Tongue (tissue), 1 donor: ENCODE measurements at regions not wholly inside any gene's neighbourhood (a gene's known extent, or its start where the extent isn't known, plus 50 kb on each side); places are given as distances from the start of the nearest gene placed in this dataset.

Experiments
- DNase-seq: peaks from one replicate; pipeline ENCODE4 v3.0.0-alpha.2; 2015

DNA sequence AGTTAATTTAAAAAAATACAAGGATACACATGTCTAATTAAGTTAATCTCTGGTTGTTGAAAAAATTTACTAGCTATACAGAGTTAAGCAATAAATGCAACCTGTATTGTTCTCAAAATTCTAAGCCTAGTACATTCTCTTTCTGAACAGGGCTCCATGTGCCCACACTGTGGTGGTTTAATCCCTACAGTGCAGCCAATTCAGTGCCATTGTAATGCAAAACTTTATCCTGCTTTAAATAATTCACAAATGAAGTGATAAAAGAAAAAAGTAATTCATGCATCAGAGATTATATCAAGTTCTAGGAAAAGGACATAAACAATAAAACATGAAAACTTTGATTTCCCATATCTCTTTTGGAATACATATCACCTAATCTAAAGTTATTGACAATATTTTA is 1089.2 kb downstream of the C4orf33 start:
- no peak for DNase-seq

- no peak for DNase-seq
These were observed 1091.0 kb downstream of the C4orf33 start for GRCh38 chr4:130186931-130187330.

DNA sequence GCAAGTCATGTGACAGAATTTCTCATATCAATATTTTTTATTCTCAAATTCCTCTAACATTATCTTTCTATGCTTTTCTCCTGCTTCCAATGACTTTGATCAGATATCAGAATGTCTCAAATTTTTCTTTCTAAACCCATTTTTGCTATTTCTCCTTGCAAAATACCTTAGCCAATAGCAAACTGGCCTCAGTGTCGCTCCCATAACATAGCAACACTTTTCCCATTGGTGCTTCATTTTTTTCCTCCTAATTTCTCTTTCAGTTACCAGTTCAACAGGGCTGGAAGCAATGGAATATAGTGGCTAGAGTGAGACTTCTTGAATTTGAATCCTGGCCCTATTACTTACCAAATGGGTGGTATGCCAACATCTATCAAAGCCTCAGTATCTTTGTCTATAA is 1091.6 kb downstream of the C4orf33 start:
- DNase-seq, result no peak

GRCh38 chr4:130192787-130193186 is 1096.8 kb downstream of the C4orf33 start:
- no peak for DNase-seq

GRCh38 chr4:130197946-130198345 is 1102.0 kb downstream of the C4orf33 start:
- no peak for DNase-seq

GRCh38 chr4:130203571-130203970 is 1107.6 kb downstream of the C4orf33 start:
- no peak for DNase-seq

DNA sequence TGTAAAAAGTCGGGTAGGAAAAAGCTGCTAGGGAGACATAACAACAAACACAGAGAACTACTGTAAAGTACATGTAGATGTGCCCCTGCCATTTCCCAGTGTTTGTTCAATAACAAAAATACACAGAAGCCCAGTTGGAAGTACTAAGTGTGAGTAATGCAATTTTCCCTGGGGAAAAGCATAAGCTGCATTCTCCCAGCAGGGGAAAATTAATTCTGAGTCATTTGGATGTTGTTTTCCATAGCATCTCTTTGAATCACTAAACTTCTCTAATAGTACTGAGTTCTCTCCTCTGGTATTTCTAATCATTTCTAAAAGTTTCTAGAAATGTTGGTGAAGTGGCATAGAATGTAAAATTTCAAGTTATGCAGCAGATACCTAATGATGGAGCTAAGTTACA is 1114.9 kb downstream of the C4orf33 start:
- no peak for DNase-seq

GRCh38 chr4:130214268-130214667 is 1118.3 kb downstream of the C4orf33 start:
- DNase-seq, result no peak

DNA sequence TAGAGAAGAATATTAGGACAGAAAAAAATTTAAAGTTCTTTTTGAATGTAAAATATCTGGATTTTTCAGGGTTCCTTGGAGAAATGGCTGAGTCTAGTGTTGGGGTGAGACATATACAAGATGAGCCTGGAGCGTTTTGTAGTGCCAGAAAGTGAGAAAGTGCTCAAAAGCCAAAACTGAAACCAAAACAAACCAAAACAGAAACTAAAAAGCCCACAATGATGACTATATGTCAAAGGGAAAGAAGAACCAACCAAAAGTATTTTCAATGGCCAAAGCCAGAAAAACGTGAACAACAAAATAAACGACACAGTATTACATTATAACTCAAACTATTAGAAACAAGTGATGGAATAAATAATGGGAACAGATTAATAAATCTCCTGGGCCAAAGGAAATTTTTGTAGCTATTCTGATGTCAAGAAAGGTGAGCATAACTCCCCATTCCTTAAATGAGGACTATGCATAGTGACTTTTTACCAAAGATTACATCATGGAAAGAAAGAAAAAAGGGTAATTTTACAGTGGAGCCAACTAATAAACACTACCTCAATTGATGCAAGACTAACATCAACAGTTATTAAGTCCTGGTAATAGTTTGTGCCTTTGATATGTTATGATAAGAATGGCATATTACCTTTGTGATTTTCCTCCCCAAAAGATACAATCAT is 1137.6 kb downstream of the C4orf33 start:
- no peak for DNase-seq

GRCh38 chr4:130238121-130238520 is 1142.2 kb downstream of the C4orf33 start:
- DNase-seq, result no peak

DNA sequence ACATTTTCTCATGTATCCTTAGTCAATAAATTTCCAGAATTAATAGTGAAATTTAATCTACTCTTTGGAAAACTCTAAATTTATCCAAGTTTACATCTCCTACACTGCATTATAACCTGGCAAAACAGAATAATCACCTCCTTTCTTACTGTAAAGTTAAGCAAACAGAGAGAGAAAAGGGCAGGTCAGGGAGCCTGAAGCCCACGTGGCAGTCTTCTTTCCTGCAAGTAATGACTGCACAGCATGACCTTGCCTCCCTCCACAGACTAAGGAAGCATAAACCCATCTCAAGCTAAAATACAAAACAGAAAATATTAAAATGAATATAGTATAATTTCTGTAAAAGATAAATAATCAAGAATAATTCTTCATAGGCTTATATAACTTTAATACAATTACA is 1153.0 kb downstream of the C4orf33 start:
- DNase-seq, result no peak

- DNase-seq, result no peak
These were observed 1161.3 kb downstream of the C4orf33 start for GRCh38 chr4:130257271-130257670.

DNA sequence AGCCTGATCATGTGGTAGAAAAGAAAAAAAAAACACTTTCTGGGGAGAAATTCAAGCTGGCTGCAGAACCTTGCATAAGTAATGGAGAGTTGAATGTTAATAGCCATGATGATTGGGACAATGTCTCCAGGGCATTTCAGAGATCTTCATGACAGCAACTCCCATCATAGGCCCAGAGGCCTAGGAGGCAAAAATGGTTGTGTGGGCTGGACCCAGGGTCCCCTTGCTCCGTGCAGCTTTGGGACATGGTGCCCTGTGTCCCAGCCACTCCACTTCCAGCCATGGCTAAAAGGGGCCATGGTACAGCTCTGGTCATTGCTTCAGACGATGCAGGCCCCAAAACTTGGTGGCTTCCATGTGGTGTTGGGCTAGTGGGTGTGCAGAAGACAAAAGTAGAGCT is 1170.9 kb downstream of the C4orf33 start:
- DNase-seq, result no peak

GRCh38 chr4:130288576-130288975 is 1192.6 kb downstream of the C4orf33 start:
- DNase-seq, result no peak

DNA sequence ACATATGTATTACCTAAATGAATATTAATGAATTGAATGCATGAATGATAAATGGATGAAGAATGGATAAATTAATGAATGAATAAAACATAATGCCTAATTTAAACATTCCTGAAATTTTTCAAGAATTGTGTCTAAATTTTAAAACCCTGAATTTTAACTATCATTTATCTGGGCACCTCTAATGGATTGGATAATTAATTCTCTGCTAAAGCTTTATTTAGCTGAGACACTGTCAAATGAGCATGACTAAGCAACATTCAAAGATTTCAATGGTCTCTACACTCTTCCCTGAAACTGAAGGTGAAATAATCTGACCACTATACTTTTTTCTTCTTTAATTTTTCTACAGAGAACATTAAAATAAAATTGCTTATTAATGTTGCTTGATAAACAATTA is 1197.7 kb downstream of the C4orf33 start:
- DNase-seq, result no peak

- no peak for DNase-seq
These were observed 1200.5 kb downstream of the C4orf33 start for GRCh38 chr4:130296448-130296847.

- DNase-seq, result no peak
These were observed 1210.6 kb downstream of the C4orf33 start for GRCh38 chr4:130306566-130306965.

GRCh38 chr4:130309221-130309620 is 1213.3 kb downstream of the C4orf33 start:
- DNase-seq, result no peak

DNA sequence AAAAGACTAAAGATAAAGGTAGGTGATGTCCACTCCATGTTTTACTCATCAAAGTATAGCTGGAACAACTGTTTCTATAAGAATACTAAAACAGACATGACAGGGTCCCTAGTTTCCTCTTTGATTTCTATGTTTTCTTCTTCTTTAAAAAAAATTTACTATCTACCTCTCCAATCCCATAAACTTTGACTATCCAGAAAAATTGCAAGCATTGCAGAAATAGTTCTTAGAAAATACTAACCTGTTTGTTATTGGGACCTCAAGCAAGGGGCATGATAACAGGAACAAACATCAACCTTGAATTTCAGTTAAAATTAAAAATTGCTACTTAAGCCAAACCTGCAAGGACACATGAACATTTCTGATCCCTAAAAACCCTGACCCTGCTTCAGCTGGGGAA is 1226.5 kb downstream of the C4orf33 start:
- no peak for DNase-seq

DNA sequence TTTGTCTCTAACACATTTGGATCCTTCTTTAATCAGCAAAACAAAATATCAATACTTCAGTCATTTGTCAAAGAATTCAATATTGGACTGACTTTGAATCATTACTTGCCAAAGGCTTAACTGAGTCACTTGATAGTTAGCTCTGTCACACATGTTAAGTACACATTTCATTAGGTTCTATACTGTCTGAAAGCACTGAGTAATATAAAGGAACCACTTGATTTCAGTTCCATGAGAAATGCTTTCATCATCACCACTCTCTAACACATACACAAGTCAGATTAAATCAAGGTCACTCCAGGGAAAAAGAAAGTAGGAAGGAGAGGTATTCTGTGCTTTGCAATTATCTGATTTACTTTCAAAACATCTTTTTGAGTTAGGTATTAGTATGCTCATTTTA is 1233.1 kb downstream of the C4orf33 start:
- no peak for DNase-seq

DNA sequence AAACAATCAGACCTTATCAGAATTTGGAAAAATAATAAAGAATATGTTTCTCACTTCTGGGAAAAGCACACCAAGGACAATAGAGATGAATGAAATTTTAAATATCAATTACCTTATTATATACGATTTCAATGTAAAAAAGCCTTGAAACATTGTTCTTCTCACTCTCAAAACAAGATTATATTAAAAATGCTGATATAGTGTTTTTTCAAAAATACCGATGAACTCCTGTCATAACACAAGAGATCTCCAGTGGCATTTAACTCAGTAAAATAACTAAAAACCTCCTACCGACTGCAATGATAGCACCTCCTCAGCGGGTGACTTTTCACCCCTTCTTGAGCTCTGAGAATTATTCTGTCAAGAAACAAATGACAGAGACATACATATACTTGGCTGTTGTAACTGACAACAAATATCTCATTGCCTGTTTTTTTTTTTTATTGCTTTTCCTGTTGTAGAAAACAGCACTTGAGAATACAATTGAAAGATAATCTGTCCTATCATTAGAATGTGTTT is 1237.3 kb downstream of the C4orf33 start:
- DNase-seq, result no peak

GRCh38 chr4:130335417-130336194 is 1239.7 kb downstream of the C4orf33 start:
- no peak for DNase-seq

DNA sequence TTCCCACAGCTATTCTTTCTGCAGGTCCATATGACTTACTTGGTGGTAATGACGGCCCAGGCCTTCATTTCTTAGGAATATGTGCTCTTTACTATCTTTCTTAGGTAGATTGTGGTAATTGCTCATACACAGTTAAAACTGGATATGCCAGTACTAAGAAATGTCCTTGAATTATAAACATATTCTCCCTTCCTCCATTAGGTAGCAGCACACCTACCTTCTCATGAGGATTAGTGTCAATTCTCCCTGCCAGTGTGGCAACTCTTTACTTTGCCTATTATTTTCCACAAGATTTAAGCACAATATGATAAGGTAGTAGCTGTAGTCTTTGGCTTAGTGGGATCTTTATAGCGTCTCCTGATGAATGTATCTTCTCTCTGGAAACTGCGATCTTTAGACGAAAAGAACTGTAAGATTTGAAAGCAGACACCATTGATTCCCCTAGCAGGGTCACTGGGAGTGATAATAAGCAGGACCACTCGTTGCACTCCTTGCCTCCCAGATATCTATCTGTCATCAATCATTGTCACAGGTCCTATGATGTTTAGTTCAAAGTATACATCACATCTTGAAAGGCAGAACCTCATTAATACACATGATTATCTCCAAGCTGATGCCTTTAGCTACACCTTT is 1240.7 kb downstream of the C4orf33 start:
- DNase-seq, result peak; percentile 27
